Erythroblast (primary cell): ENCODE measurements at regions not wholly inside any gene's neighbourhood (a gene's known extent, or its start where the extent isn't known, plus 50 kb on each side); places are given as distances from the start of the nearest gene placed in this dataset.

Source experiments
- GATA1 ChIP-seq: IDR thresholded peaks from 2 replicates; pipeline ENCODE4 v1.6.1; 2011; ENCODE audit warnings: low read depth, mild to moderate bottlenecking, control low read depth, low read length, moderate library complexity
- POLR2A ChIP-seq: IDR thresholded peaks from 2 replicates; pipeline ENCODE4 v1.6.1; 2011; ENCODE audit warnings: mild to moderate bottlenecking, low read length

DNA sequence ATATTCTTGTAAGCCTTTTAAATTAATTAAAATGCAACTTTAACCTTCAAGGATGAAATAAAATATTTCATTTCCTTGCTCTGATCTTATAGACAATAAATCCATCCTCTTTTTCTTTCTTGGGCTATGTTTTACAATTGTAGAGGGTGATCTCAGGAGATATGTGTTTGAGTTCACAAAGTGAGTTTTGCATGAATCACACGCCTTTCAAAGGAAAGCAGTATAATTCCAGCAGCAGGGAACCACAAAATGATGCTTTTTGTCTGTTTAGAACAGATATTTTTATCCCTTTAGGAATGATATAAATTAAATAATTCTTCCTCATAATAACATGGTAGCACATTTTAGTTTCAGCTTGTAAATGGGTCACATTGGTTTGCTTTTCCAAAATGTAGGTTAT, 191.2 kb downstream of the SEMA6D start:
- TF ChIP-seq POLR2A, result no peak
- no peak for TF ChIP-seq GATA1
